ENCODE measurements at regions not wholly inside any gene's neighbourhood (a gene's known extent, or its start where the extent isn't known, plus 50 kb on each side); places are given as distances from the start of the nearest gene placed in this dataset.

DNA sequence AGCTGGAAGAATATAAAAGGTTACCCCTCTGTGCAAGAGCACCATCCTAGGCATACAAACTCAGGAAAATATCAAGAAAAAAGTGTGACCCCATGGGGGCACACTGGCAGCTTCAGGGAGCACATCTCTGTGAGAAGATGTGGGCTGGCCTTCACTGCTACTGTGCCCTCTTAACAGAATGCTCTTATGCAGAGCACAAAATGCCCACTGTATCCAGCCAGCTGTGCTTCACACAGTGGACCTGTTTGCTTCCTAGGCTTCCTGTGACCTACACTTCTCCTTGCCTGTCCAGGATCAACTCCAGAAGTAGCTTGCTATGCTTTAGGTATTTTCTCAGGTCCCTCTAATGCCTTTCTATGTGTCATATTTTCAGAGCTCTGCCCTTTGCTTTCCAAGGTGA, 380.2 kb upstream of the MMS22L start:
- TF ChIP-seq POLR2A (IDR thresholded peaks at IDR 0.05; ENCODE audit: low read depth, low read length) (no peak), TAF1 (IDR thresholded peaks at IDR 0.05; ENCODE audit: low read depth, low read length) (no peak), SPI1 (IDR thresholded peaks at IDR 0.05; ENCODE audit: low read depth, low read length) (no peak)
